HG02973 (cell line): ENCODE measurements at regions not wholly inside any gene's neighbourhood (a gene's known extent, or its start where the extent isn't known, plus 50 kb on each side); places are given as distances from the start of the nearest gene placed in this dataset.

ENCODE experiments used
- ATAC-seq: cut with Tn5 transposase; IDR thresholded peaks from one replicate; pipeline ENCODE4 v1.9.1; 2021; ENCODE audit warnings: moderate library complexity; ENCODE audit not compliant: unreplicated experiment

DNA sequence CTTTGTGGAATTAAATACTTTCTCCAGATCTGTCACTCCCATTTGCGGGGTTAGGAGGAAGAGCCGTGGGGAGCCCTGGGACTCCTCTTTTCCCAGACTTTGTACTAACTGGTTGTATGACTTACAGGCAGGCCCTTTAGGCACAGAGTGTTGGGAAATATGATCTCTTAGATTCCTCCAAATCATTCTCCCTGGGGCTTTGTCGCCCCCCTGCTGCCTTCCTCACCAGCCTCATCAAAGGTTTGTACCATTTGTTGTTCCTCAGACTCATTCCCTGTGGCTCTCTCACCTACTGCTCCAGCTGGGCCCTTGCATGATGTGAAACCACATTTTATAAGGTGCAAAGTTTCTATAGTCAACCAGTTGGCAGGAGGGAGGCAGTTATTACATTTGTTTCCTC, 56.4 kb downstream of the CRYGS start:
- no peak for ATAC-seq

DNA sequence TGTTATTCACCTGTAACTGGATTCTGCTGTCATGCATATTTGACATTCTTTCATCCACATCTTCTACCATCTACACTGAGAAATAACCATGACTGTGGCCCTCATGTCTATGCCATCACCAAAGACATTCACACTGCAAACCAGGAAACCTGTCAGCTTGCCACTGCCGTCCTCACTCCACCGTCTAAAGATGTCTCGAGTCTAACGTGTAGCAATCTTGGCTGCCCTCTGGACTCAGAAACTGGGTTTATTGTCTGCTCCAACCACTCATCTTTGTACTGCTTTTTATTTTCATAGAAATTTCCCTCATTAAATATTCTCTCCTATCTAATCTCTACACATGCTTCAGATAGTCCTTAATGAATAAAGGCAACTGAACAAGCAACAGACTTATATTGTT, 57.1 kb downstream of the CRYGS start:
- ATAC-seq, result no peak

DNA sequence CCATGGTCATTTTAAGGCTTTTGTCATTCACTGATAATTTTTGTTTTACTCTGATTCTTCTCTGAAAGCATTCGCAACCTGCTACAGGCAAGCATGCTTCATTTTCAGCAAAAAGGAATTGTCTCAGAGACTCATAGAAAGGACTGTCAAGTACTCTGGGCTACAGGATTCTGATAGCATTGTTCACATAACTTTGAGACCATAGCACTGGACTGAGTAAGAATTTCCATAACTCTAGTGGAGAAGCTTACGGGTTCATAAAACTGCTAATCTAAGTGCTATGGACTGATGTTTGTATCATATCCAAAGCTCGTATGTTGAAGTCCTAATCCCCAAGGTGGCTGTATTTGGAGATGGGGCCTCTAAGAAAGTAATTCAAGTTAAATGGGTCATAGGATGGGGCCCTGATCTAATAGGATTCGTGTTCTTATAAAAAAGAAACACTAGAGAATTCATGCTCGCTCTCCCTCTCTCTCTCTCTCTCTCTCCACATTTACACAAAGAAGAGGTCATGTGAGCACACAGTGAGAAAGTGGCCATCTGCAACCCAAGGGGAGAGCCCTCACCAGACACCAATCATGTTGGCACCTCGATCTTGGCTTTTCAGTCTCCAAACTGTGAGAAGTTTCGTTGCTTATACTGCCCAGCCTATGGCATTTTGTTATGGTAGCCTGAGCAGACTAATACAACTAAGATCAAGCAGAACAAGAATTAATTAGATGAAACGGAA, 60.4 kb downstream of the CRYGS start:
- no peak for ATAC-seq

DNA sequence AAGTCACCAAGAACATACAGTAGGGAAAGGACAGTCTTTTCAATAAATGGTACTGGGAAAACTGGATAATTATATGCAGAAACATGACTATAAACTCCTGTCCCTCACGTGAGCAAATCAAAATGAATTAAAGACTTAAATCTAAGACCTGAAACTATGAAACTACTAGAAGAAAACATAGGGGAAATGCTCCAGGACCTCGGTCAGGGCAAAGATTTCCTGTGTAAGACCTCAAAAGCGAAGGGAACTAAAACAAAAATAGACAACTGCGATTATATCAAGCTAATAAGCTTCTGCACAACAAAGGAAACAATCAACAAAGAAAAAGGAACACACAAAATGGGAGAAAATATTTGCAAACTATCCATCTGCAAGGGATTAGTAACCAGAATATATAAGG, 62.7 kb downstream of the CRYGS start:
- ATAC-seq, result no peak

DNA sequence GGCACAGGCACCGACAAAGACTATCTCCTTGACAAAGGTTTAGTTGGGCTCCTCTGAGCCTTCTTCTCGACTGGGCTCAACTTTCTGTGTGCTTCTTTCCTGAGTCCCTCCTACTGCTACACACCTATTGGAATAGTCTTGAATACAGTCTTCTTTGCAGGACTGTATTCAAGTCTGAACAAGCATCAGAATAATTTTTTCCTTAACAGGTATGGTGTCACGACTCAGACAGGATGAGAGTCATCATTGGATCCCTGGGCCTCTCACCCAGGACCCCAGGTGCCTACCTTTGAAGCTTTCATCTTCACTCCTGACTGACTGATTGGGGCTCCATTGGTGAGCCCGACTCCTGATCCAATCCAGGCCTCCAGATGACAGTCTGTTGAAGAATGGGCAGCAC, 66.3 kb downstream of the CRYGS start:
- ATAC-seq, result no peak

DNA sequence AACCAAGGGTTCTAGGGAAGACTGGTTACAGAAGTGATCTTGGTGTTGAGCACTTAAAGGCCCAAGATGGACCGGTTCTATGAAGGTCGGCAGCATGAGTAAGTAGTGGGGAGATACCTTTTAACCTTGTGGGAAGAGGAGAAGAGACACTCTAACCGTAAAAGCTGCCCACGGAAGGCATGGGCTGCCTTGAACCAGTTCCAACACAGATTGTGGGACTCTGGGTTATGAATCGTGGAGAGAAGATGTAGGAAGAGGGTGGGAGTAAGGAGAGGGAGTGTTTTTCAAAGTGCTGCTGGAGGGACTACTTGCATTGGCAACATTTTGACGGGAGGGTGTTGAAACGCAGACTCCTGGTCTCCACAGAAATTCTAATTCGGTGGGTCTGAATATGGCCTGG, 67.1 kb downstream of the CRYGS start:
- ATAC-seq, result no peak

DNA sequence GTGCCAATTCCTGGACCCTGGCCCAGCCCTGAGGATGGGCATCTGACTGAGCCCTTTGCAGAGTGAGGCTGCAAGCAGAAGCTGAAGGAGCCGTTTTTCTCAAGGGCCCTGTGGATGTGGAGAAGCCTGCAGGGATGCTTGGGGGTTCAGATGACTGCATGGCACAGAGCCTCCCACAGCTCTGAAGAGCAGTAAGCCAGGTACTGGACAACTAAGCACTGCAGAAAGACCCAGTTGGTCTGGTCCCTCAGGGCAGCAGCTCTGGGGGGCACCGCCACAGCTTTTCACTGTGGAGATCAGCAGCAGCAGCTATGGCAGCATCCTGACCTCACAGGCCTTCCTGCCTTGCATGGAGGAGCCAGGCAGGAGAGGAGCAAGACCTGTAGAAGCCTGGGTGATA, 67.6 kb downstream of the CRYGS start:
- ATAC-seq, result no peak

DNA sequence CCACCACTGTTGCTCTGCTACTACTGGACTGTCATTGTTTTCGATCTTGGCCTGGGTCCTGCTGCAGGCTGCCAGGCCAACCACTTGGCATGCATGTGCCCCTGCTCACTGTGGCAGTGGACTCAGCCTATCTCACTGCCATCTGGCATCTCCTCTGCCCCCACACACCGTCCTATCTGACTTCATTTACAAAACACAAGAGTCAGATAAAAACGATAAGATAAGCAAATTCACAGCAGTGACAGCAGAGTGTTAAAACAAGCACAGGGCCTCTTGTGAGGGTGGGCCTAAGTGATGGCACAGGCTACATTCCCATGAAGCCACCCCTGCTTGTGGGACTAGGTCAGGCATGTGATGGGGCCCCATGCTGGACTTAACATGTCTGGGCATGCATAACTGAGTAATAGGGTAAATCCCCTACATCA, 68.1 kb downstream of the CRYGS start:
- ATAC-seq, result no peak

DNA sequence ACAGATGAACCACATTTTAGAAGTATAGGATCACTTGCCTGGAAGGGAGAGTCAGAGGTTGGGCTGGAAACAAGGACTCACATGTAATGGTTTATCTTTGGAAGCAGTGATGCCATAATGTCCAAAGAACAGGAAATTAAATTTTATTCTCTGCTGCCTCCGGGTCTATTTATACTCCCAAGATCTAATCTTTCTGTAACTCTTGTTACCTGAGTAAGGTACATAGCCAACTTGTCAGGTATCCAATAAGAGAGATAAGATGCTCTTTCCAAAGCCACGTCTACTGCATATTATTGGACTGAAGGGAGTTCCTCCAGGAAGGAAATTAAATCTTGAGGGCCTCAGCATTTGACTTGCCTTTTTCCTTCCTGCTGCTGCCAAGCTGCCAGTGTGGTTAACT, 71.0 kb downstream of the CRYGS start:
- no peak for ATAC-seq

DNA sequence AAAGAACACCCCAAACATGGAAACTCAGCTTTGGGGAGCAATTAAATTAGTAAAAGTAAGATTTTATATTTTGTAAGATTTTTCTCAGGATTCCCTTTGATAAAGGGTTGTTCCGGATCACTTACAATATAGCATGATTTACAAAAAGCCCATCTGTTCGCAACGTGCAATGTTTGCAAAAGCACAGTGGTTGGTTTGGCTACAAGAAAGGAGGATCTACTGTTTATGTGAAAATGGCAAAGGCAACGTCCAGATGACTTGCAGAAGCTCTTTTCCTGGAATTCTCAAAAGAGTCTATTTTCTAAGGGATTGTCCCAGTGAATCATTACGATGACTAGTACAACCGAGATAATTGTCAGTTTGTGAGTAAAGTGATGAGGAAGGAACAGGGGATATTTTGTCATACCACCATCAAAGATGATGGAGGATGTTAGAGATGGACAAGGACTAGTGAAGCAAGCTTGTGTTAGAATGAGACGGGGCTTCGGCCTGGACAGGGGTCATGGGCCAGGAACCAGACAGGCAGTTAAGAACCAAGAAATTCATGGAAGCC, 71.6 kb downstream of the CRYGS start:
- no peak for ATAC-seq

DNA sequence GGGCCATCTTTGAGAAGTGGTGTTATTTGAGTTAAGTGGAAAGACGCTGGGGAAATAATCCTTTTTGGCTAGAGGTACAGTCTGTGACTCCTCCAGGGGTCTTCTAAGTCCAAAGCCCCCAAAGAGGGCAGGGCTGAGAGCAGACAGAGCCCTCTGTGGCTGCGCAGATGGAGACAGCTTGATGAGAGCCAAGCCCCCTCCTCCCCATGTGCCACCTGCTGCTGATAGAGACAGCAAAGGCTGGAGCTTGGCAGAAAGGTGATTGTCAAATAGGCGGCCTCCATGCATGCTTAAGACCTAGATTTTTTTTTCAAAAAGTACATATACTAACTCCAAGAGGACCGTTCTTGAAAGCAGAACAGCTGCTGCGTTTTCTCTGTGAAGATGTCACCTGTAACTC, 72.4 kb downstream of the CRYGS start:
- ATAC-seq, result no peak

DNA sequence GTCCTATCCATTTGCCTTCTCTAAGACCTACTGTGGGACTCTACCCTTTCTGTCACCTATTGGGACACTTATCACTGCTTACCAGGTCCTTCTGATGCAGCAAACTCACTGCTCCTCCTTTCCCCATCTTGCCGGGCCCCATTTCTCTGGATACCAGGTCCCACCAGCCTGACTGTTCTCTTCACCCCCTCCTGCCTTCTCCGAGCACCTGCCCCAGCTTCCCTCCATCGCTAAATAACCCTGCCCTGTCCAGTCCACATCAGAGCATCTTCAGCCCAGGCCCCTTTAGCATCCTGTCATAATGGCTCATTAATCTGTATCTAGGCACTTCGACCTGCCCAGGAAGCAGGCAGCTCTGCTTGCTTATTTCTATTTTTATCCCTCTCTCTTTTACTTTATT, 74.7 kb downstream of the CRYGS start:
- no peak for ATAC-seq

DNA sequence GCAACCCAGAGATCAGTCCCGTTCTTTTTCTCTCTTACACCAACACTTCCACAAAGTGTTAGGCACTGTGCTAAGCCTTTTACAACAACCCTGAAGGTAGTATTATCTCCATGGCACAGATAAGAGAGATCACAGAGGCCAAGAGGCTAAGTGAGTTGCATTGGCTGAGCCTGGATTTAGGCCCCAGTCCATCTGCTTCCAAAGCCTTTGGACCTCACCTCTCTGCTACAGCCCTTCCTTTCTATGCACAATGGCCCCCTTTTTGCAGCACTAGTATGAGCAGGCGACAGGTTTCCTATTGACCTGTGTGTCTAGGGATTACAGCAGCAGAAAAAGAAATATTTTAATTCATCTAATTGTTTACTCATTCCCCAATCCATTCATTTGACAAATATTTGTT, 76.2 kb downstream of the CRYGS start:
- no peak for ATAC-seq

DNA sequence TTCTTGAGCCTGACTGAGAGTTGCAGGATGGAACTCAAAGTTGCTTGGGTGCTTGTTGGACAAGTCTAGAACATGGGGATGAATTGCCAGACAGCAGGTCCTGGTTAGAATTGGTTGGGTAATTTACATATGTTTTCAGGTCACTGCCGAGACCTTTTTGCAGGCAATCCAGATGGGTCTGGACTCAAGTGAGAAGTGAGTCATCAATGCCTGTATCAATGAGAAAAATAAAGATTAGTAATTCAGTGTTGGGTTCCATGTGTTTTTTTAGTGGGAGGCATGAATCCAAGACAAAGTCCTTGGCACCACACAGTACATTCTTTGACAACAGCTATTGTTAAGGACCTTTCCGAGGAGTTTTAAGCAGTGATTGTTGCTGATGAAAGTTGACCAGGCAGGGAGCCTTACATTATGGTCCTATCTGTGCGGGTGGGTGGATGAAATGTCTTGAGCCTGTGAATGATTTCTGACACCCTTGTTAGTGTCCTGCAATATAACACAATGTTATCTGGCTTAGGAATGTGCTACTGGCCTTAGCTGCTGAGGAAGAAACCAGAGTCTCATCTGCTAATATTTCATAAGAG, 77.7 kb downstream of the CRYGS start:
- no peak for ATAC-seq

DNA sequence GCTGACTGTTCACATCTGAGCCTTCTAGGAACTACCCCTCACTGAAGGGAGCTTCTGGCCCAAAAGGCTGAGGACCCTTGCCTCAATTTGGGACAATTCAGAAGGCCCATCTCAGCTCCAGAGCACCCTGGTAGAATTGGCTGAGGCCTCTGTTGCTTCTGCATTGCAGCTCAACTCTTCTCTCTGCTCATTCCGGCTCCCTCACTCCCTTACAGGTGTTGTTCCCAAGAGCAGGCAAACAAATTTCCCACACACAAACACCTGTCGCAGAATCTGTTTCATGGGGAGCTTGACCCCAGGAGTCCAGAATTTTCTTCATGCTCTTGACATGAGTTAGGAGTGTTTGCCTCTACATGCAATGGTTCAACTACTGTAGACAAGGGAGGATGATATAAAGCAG, 78.7 kb downstream of the CRYGS start:
- no peak for ATAC-seq

DNA sequence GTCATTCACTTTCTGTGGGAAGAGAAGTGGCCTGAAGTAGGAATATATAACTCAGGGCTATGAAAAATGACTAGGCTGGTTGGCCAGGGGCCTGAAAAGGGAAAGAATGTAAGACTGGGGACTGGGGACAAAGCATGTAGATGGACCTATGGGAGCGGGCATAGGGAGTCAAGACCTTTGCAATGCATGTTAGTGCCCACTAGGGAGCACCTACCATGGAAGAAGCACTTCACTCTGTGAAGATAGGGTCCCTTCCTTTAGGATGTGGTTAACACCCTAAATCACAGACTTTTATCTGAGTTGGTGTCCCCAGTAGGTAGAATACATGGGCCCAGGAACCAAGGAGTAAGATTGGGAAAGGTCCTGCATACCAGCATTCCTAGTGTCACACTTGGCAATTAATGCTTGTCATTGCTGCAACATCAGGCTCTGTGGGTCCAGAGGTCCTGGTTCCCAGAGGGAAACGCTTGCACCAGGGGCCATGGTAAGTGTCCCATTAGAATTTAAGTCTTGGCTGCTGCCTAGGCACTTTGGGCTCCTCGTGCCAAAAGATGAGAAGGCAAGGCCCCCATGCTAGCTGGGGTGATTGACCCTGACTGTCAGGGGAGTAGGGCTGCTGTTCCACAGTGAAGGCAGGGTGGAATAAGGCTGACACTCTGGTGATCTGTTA, 79.6 kb downstream of the CRYGS start:
- ATAC-seq, result no peak

DNA sequence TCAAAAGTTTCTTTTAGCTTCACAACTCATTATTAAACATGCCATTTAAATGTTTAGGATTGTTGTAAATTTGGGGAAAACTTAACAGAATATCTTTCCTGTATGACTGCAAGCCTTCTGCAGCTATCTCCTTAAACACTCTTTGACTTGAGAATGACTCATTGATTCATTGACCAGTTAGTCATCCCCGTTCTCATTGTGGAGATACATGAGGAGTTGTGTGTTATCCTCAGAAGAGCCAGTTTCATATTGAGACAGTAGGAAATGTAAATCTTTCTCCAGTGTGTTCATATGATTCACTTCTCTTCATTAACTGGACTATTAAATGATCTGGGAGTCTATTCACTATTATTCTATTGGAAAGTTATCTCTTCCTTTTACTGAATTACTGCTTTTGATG, 83.0 kb downstream of the CRYGS start:
- no peak for ATAC-seq

DNA sequence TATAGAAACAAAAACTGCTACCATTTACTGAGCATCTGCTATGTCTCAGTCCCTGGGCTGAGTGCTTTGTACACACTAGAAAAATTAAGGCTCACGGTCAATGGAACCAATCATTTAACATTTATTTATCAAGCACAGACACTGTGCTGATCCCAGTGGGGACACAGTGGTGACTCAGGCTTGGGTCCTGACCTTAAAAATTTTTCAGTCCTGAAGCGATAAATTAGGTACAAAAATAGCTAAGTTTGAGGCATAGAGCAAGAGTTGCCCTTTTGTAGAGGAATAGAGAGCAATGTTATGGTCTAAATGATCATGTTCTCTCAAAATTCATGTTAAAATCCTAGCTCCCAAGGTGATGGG, 85.1 kb downstream of the CRYGS start:
- ATAC-seq, result no peak

DNA sequence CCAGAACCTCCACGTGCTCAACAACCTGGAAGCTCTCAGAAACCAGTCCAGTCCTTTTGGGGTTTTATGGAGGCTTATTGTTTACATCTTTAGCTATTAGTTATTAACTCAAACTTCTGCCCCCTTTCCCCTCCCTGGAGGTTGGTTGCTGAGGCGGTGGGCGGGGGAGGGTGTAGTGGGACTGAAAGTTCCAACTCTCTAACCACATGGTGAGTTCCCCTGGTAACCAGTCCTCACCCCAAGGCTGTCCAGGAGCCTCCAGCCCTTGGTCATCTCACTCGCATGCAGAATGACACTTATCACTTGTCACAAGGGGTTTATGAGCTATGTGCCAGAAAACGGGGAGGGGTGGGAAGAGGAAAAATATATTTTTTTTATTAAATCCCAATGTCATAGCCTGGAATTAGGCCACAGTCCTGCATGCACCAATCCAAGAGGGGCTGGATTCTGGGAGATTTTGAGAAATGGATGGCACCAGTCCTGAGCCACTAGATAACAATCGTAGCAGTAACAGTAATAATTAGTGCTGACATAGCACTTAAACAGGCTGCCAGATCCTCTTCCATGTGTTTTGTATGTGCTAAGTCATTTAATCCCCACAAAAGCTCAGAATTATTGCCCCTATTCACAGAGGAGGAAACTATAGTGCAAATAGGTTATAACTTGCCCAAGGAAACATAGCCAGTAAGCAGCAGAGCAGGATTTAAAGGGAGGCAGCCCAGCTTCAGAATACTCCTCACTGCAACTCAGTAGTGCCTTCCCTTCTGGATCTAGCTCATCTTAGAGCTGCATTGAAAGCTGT, 85.7 kb downstream of the CRYGS start:
- no peak for ATAC-seq

DNA sequence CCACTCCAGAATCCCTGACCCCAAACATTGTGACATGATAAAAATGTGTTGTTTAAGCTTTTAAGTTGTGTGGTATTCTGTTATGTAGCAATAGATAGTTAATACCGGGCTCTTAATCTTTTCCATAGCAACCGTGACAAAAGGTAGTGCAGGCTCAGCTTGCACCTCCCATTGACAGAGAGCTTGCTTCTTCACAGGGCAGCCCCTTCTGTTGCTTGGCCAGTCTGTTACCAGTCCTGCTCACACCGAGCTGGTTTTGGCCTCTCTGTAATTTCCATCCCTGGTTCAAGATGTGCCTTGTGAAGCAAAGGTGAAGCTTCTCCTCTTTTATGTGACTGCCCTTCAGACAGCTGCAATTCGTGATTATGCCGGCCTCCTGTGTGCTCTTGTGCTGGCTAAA, 86.9 kb downstream of the CRYGS start:
- ATAC-seq, result no peak

DNA sequence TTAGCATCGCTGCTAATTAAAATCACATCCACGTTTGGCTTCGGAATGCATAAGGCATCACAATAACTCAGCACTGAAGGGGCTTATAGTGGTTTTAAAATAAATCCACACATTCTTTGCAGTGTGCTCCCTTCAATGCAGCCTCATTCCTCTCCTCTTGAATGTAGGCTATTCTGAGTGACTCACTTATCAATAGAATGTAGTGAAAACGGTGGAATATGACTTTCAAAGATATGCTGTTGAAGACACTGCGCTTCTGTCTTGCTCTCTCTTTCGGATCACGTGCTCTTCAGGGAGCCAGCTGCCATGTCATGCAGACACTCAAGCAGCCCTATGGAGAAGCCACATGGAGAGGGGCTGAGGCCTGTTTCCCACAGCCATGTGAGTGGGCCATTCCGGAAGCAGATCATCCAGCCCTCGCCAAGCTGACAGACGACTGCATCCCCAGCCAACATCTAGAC, 87.4 kb downstream of the CRYGS start:
- no peak for ATAC-seq
